ENCODE measurements at regions not wholly inside any gene's neighbourhood (a gene's known extent, or its start where the extent isn't known, plus 50 kb on each side); places are given as distances from the start of the nearest gene placed in this dataset.

GRCh38 chr2:219824996-219825395, 197.6 kb downstream of the SLC4A3 start:
- H3K4me1 ChIP-seq: no peaks in the 10 kb centered on the region
- H3K36me3 ChIP-seq: no peaks in the 10 kb centered on the region
- TF ChIP-seq CTCF (IDR thresholded peaks at IDR 0.05; ENCODE audit: borderline replicate concordance): no peak
- DNase-seq: no peak
- no peak overlapping the region for H3K27ac ChIP-seq (replicated peaks)
- H3K9me3 ChIP-seq (replicated peaks): no peaks in the 10 kb centered on the region
- H3K4me3 ChIP-seq: no peak overlapping the region
- intact Hi-C loops (cut with micrococcal nuclease): no loop called here
- no peaks in the 10 kb centered on the region for H3K27me3 ChIP-seq (ENCODE audit: low read depth)

- no peaks in the 10 kb centered on the region for H3K36me3 ChIP-seq
- TF ChIP-seq CTCF (IDR thresholded peaks at IDR 0.05; ENCODE audit: borderline replicate concordance): no peak
- no peak overlapping the region for H3K4me3 ChIP-seq
- H3K27ac ChIP-seq (replicated peaks): no peak overlapping the region
- no peaks in the 10 kb centered on the region for H3K27me3 ChIP-seq (ENCODE audit: low read depth)
- no peak for DNase-seq
- H3K4me1 ChIP-seq: no peaks in the 10 kb centered on the region
- intact Hi-C loops (cut with micrococcal nuclease): no loop called here
- H3K9me3 ChIP-seq (replicated peaks): no peaks in the 10 kb centered on the region
These were observed 200.7 kb downstream of the SLC4A3 start for GRCh38 chr2:219828127-219828526.

GRCh38 chr2:219829667-219830352, 202.4 kb downstream of the SLC4A3 start:
- no peak for DNase-seq
- H3K27ac ChIP-seq (replicated peaks): no peak overlapping the region
- TF ChIP-seq CTCF (IDR thresholded peaks at IDR 0.05; ENCODE audit: borderline replicate concordance): no peak
- intact Hi-C loops (cut with micrococcal nuclease): no loop called here
- H3K27me3 ChIP-seq (ENCODE audit: low read depth): no peaks in the 10 kb centered on the region
- H3K36me3 ChIP-seq: no peaks in the 10 kb centered on the region
- H3K9me3 ChIP-seq (replicated peaks): no peaks in the 10 kb centered on the region
- H3K4me1 ChIP-seq: no peaks in the 10 kb centered on the region
- no peak overlapping the region for H3K4me3 ChIP-seq

GRCh38 chr2:219830353-219830738, 202.9 kb downstream of the SLC4A3 start:
- intact Hi-C loops (cut with micrococcal nuclease): no loop called here
- no peaks in the 10 kb centered on the region for H3K36me3 ChIP-seq

GRCh38 chr2:219831957-219832356, 204.5 kb downstream of the SLC4A3 start:
- no peak overlapping the region for H3K4me3 ChIP-seq
- no peaks in the 10 kb centered on the region for H3K4me1 ChIP-seq
- H3K36me3 ChIP-seq: no peaks in the 10 kb centered on the region
- H3K9me3 ChIP-seq (replicated peaks): no peaks in the 10 kb centered on the region
- DNase-seq: no peak
- no peak overlapping the region for H3K27ac ChIP-seq (replicated peaks)
- intact Hi-C loops (cut with micrococcal nuclease): no loop called here
- TF ChIP-seq CTCF (IDR thresholded peaks at IDR 0.05; ENCODE audit: borderline replicate concordance): no peak
- no peaks in the 10 kb centered on the region for H3K27me3 ChIP-seq (ENCODE audit: low read depth)

More at GRCh38 chr2:219830353-219830738, 202.9 kb downstream of the SLC4A3 start:
- H3K4me1 ChIP-seq: no peaks in the 10 kb centered on the region
- H3K27ac ChIP-seq (replicated peaks): no peak overlapping the region
- DNase-seq: no peak
- H3K27me3 ChIP-seq (ENCODE audit: low read depth): no peaks in the 10 kb centered on the region
- H3K4me3 ChIP-seq: no peak overlapping the region
- TF ChIP-seq CTCF (IDR thresholded peaks at IDR 0.05; ENCODE audit: borderline replicate concordance): no peak
- H3K9me3 ChIP-seq (replicated peaks): no peaks in the 10 kb centered on the region
